Mucosa of descending colon (tissue), 3 donors: ENCODE measurements at regions not wholly inside any gene's neighbourhood (a gene's known extent, or its start where the extent isn't known, plus 50 kb on each side); places are given as distances from the start of the nearest gene placed in this dataset.

Experiments used
- ATAC-seq: fragments of 200-7000 bp; cut with Tn5 transposase; one replicate; pipeline ENCODE4 v1.9.1; 2020; ENCODE audit warnings: mild to moderate bottlenecking, moderate library complexity
- DNase-seq, 3 donors: peaks; one replicate each; pipeline ENCODE4 v3.0.0-alpha.2; 2020
- H3K36me3 ChIP-seq: fragments of 200-600 bp; one replicate; pipeline ENCODE4 v1.8.0; 2021; ENCODE audit warnings: low read depth, mild to moderate bottlenecking
- H3K4me1 ChIP-seq: fragments of 200-600 bp; one replicate; pipeline ENCODE4 v1.8.0; 2021; ENCODE audit warnings: low read depth, mild to moderate bottlenecking
- H3K4me3 ChIP-seq: fragments of 200-600 bp; one replicate; pipeline ENCODE4 v1.8.0; 2021; ENCODE audit warnings: mild to moderate bottlenecking
- H3K9me3 ChIP-seq: fragments of 200-600 bp; one replicate; pipeline ENCODE4 v1.8.0; 2021; ENCODE audit warnings: mild to moderate bottlenecking
- intact Hi-C, 2 donors: fragments of 100-400 bp; cut with DNase I in 1 of 2; cut with micrococcal nuclease in 1 of 2; formaldehyde crosslinking; loops; one replicate each; pipeline versions ENCODE4 v1.11.0 to v1.11.1; 2022; cut with DNase I, micrococcal nuclease
- TF ChIP-seq, protein P1 (sequence below): fragments of 200-600 bp; IDR thresholded peaks from one replicate; pipeline ENCODE4 v1.8.0; 2022; ENCODE audit warnings: antibody characterized with exemption, mild to moderate bottlenecking
- donor health status: DM: no; HTN: no; CAD: no; lungs with moderate emphysema.
- donor health status: DM: no; HTN: no; CAD: no.
- donor health status: DM: no; HTN: yes; CAD: no.

DNA sequence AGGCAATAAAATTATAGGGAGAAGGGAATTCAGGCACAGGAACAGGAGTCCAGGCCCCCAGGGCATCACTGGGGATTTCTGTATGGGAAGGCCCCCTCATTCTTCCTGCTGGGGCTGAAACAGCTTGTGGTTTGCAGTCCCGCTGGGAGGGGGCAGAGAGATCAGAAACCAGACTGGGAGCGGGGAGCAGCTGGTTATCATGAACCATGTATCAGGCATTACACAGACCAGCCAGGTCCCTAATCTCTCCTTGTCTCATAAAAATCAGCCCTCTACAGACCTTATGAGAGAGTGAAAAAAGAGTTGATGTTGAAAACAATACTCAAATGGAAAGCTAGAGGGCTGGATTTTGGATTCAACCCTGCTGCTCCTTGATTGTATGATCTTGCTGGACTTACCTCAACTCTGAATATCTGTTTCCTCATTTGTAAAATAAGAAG lies 93.4 kb upstream of the F3 start:
- H3K9me3 ChIP-seq, result no peaks in the 10 kb centered on the region
- intact Hi-C loops, result no loop called here
- H3K4me1 ChIP-seq, result no peaks in the 10 kb centered on the region
- H3K4me3 ChIP-seq, result no peak overlapping the region
- no peak for ATAC-seq
- TF ChIP-seq, protein P1, sequence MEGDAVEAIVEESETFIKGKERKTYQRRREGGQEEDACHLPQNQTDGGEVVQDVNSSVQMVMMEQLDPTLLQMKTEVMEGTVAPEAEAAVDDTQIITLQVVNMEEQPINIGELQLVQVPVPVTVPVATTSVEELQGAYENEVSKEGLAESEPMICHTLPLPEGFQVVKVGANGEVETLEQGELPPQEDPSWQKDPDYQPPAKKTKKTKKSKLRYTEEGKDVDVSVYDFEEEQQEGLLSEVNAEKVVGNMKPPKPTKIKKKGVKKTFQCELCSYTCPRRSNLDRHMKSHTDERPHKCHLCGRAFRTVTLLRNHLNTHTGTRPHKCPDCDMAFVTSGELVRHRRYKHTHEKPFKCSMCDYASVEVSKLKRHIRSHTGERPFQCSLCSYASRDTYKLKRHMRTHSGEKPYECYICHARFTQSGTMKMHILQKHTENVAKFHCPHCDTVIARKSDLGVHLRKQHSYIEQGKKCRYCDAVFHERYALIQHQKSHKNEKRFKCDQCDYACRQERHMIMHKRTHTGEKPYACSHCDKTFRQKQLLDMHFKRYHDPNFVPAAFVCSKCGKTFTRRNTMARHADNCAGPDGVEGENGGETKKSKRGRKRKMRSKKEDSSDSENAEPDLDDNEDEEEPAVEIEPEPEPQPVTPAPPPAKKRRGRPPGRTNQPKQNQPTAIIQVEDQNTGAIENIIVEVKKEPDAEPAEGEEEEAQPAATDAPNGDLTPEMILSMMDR, result no peak
- no peaks in the 10 kb centered on the region for H3K36me3 ChIP-seq
- no peak for DNase-seq

- no peaks in the 10 kb centered on the region for H3K9me3 ChIP-seq
- TF ChIP-seq, protein P1, result no peak
- H3K4me3 ChIP-seq, result no peak overlapping the region
- ATAC-seq (no peak), DNase-seq (no peak)
- H3K36me3 ChIP-seq, result no peaks in the 10 kb centered on the region
- H3K4me1 ChIP-seq, result no peaks in the 10 kb centered on the region
- intact Hi-C loops, result no loop called here
Observed at GRCh38 chr1:94633051-94633450, 91.5 kb upstream of the F3 start.

GRCh38 chr1:94629259-94630181 lies 88.0 kb upstream of the F3 start:
- TF ChIP-seq, protein P1, result no peak
- H3K36me3 ChIP-seq, result no peaks in the 10 kb centered on the region
- intact Hi-C loops, result no loop called here
- no peak for ATAC-seq
- H3K4me3 ChIP-seq, result no peak overlapping the region
- no peaks in the 10 kb centered on the region for H3K9me3 ChIP-seq
- no peaks in the 10 kb centered on the region for H3K4me1 ChIP-seq
- DNase-seq, result no peak

- Histone ChIP-seq H3K9me3 (no peaks in the 10 kb centered on the region), H3K4me1 (no peaks in the 10 kb centered on the region), H3K36me3 (no peaks in the 10 kb centered on the region), H3K4me3 (no peak overlapping the region)
- no peak for DNase-seq
- ATAC-seq, result no peak
- TF ChIP-seq, protein P1, result no peak
- intact Hi-C loops, result no loop called here
Observed at GRCh38 chr1:94628499-94628843, 86.9 kb upstream of the F3 start.

- DNase-seq (no peak), ATAC-seq (no peak)
- intact Hi-C loops, result no loop called here
- no peak overlapping the region for H3K4me3 ChIP-seq
- no peaks in the 10 kb centered on the region for H3K4me1 ChIP-seq
- H3K9me3 ChIP-seq, result no peaks in the 10 kb centered on the region
- H3K36me3 ChIP-seq, result no peaks in the 10 kb centered on the region
- TF ChIP-seq, protein P1, result no peak
Observed at GRCh38 chr1:94627771-94628498, 86.4 kb upstream of the F3 start.
